ENCODE measurements at regions not wholly inside any gene's neighbourhood (a gene's known extent, or its start where the extent isn't known, plus 50 kb on each side); places are given as distances from the start of the nearest gene placed in this dataset.

GRCh38 chr6:88246654-88247053 lies 80.5 kb upstream of the CNR1 start:
- Histone ChIP-seq H3K9ac (ENCODE audit: extremely low read depth, insufficient read length, low read length) (no peak overlapping the region), H2BK12ac (ENCODE audit: insufficient read length, low read depth, low read length) (no peak overlapping the region), H2BK120ac (ENCODE audit: low read depth, low read length, poor library complexity, severe bottlenecking) (no peak overlapping the region), H3K79me1 (ENCODE audit: insufficient read depth, low read depth, low read length, poor library complexity, severe bottlenecking) (no peaks in the 10 kb centered on the region), H4K5ac (ENCODE audit: insufficient read length, low read depth, low read length) (no peak overlapping the region), H4K91ac (ENCODE audit: insufficient read length, low read depth, low read length) (no peak overlapping the region), H3K18ac (ENCODE audit: insufficient read length, low read depth, low read length) (no peak overlapping the region), H2BK5ac (ENCODE audit: insufficient read length, low read length) (no peak overlapping the region), H3K4ac (ENCODE audit: low read depth, low read length) (no peak overlapping the region), H4K8ac (replicated peaks; ENCODE audit: insufficient read length, low read depth, low read length) (no peak overlapping the region), H3K4me1 (ENCODE audit: insufficient read depth, low read length) (no peaks in the 10 kb centered on the region), H2BK15ac (ENCODE audit: low read depth, low read length) (no peak overlapping the region), H3K56ac (ENCODE audit: insufficient read length, low read depth, low read length) (no peak overlapping the region), H3K79me2 (ENCODE audit: insufficient read depth, low read length) (no peaks in the 10 kb centered on the region), H4K20me1 (ENCODE audit: control insufficient read depth, insufficient read depth, insufficient read length) (no peaks in the 10 kb centered on the region), H3T11ph (ENCODE audit: low read length) (no peak overlapping the region), H3K9me3 (ENCODE audit: control insufficient read depth, low read depth, low read length) (no peaks in the 10 kb centered on the region), H3K23me2 (ENCODE audit: insufficient read length, low read depth, low read length, poor library complexity, severe bottlenecking) (no peaks in the 10 kb centered on the region), H3K14ac (ENCODE audit: insufficient read depth, low read length) (no peak overlapping the region), H2BK20ac (ENCODE audit: low read depth, low read length, poor library complexity, severe bottlenecking) (no peak overlapping the region), H2AK5ac (ENCODE audit: insufficient read length, low read length) (no peak overlapping the region), H3K23ac (ENCODE audit: insufficient read length, low read depth, low read length) (no peak overlapping the region), H3K4me2 (ENCODE audit: insufficient read depth, insufficient read length, low read length) (no peak overlapping the region), H3K27ac (ENCODE audit: insufficient read length, low read depth, low read length) (no peak overlapping the region), H3K27me3 (ENCODE audit: insufficient read depth, low read length) (no peaks in the 10 kb centered on the region), H2AFZ (ENCODE audit: low read length) (no peak overlapping the region)
- Mint-ChIP-seq H3K4me1 (no peaks in the 10 kb centered on the region), H3K27me3 (ENCODE audit: low read depth) (no peaks in the 10 kb centered on the region), H3K36me3 (ENCODE audit: insufficient read depth in 1 of 3, low read depth in 3 of 3) (peaks cover 0 to 4% (median 3%) of the 10 kb centered on the region in 3 experiments; a peak in 3 of 7 replicates), H3K9me3 (peaks cover 5 to 10% of the 10 kb centered on the region in 2 experiments), H3K27ac (no peak overlapping the region), H3K4me3 (no peak overlapping the region)
- no peak for DNase-seq
- WGBS (ENCODE audit: extremely low coverage, insufficient read length, low lambda C conversion rate) = no CpG with 5 or more reads among the region's 2 CpGs
- TF ChIP-seq, protein P1, sequence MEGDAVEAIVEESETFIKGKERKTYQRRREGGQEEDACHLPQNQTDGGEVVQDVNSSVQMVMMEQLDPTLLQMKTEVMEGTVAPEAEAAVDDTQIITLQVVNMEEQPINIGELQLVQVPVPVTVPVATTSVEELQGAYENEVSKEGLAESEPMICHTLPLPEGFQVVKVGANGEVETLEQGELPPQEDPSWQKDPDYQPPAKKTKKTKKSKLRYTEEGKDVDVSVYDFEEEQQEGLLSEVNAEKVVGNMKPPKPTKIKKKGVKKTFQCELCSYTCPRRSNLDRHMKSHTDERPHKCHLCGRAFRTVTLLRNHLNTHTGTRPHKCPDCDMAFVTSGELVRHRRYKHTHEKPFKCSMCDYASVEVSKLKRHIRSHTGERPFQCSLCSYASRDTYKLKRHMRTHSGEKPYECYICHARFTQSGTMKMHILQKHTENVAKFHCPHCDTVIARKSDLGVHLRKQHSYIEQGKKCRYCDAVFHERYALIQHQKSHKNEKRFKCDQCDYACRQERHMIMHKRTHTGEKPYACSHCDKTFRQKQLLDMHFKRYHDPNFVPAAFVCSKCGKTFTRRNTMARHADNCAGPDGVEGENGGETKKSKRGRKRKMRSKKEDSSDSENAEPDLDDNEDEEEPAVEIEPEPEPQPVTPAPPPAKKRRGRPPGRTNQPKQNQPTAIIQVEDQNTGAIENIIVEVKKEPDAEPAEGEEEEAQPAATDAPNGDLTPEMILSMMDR (conservative IDR thresholded peaks at IDR 0.05) = no peak

Measured in H9 (cell line).